ENCODE measurements at regions not wholly inside any gene's neighbourhood (a gene's known extent, or its start where the extent isn't known, plus 50 kb on each side); places are given as distances from the start of the nearest gene placed in this dataset.

GRCh38 chr2:235263205-235264120, 230.4 kb upstream of the AGAP1 start:
- in situ Hi-C loops (cut with MboI; ENCODE audit: low pct_unique_long_range_greater_than_20kb, low sequenced_read_pairs, unreplicated experiment) = no loop called here
- DNase-seq (ENCODE audit: low spot score) = no peak

GRCh38 chr2:235264121-235264493, 229.7 kb upstream of the AGAP1 start:
- in situ Hi-C loops (cut with MboI; ENCODE audit: low pct_unique_long_range_greater_than_20kb, low sequenced_read_pairs, unreplicated experiment) = no loop called here
- no peak for TF ChIP-seq CTCF (IDR thresholded peaks at IDR 0.05; ENCODE audit: extremely low read depth, insufficient read depth, missing control alignments)
- DNase-seq (ENCODE audit: low spot score) = no peak

More at GRCh38 chr2:235263205-235264120, 230.4 kb upstream of the AGAP1 start:
- TF ChIP-seq CTCF (IDR thresholded peaks at IDR 0.05; ENCODE audit: extremely low read depth, insufficient read depth, missing control alignments) = no peak

- TF ChIP-seq CTCF (IDR thresholded peaks at IDR 0.05; ENCODE audit: extremely low read depth, insufficient read depth, missing control alignments) = no peak
- in situ Hi-C loops (cut with MboI; ENCODE audit: low pct_unique_long_range_greater_than_20kb, low sequenced_read_pairs, unreplicated experiment) = no loop called here
- no peak for DNase-seq (ENCODE audit: low spot score)
Measured at GRCh38 chr2:235264512-235264911, 229.3 kb upstream of the AGAP1 start.

GRCh38 chr2:235265348-235265965, 228.4 kb upstream of the AGAP1 start:
- no peak for TF ChIP-seq CTCF (IDR thresholded peaks at IDR 0.05; ENCODE audit: extremely low read depth, insufficient read depth, missing control alignments)
- in situ Hi-C loops (cut with MboI; ENCODE audit: low pct_unique_long_range_greater_than_20kb, low sequenced_read_pairs, unreplicated experiment) = no loop called here
- no peak for DNase-seq (ENCODE audit: low spot score)

- in situ Hi-C loops (cut with MboI; ENCODE audit: low pct_unique_long_range_greater_than_20kb, low sequenced_read_pairs, unreplicated experiment) = no loop called here
- no peak for DNase-seq (ENCODE audit: low spot score)
- no peak for TF ChIP-seq CTCF (IDR thresholded peaks at IDR 0.05; ENCODE audit: extremely low read depth, insufficient read depth, missing control alignments)
Measured at GRCh38 chr2:235267251-235267650, 226.6 kb upstream of the AGAP1 start.

GRCh38 chr2:235268535-235268934, 225.3 kb upstream of the AGAP1 start:
- in situ Hi-C loops (cut with MboI; ENCODE audit: low pct_unique_long_range_greater_than_20kb, low sequenced_read_pairs, unreplicated experiment) = no loop called here
- TF ChIP-seq CTCF (IDR thresholded peaks at IDR 0.05; ENCODE audit: extremely low read depth, insufficient read depth, missing control alignments) = no peak
- DNase-seq (ENCODE audit: low spot score) = no peak

All from GM13977 (cell line).